GM12874 (cell line): ENCODE measurements at regions not wholly inside any gene's neighbourhood (a gene's known extent, or its start where the extent isn't known, plus 50 kb on each side); places are given as distances from the start of the nearest gene placed in this dataset.

Source experiments
- CTCF ChIP-seq: IDR thresholded peaks from 2 replicates; pipeline ENCODE4 v1.5.1; 2011; ENCODE audit warnings: low read depth, mild to moderate bottlenecking, control low read depth, low read length, moderate library complexity; ENCODE audit not compliant: insufficient read depth

- TF ChIP-seq CTCF, result no peak
Observed at GRCh38 chr12:58189893-58190292, 248.5 kb downstream of the ATP23 start.

GRCh38 chr12:58190618-58191017 is 249.3 kb downstream of the ATP23 start:
- TF ChIP-seq CTCF, result no peak

- TF ChIP-seq CTCF, result no peak
Observed at GRCh38 chr12:58196971-58197370, 255.6 kb downstream of the ATP23 start.

- TF ChIP-seq CTCF, result no peak
Observed at GRCh38 chr12:58202933-58203718, 261.8 kb downstream of the ATP23 start.

GRCh38 chr12:58204071-58204470 is 262.7 kb downstream of the ATP23 start:
- no peak for TF ChIP-seq CTCF

- no peak for TF ChIP-seq CTCF
Observed at GRCh38 chr12:58206876-58207275, 265.5 kb downstream of the ATP23 start.

GRCh38 chr12:58211211-58211610 is 269.8 kb downstream of the ATP23 start:
- no peak for TF ChIP-seq CTCF
